DMS114 treated with DMSO at 0.1 percent for 48 hours (cell line): ENCODE measurements at regions not wholly inside any gene's neighbourhood (a gene's known extent, or its start where the extent isn't known, plus 50 kb on each side); places are given as distances from the start of the nearest gene placed in this dataset.

ENCODE experiments used
- DNase-seq: peaks from one replicate; lab custom pipeline; 2025; ENCODE audit not compliant: unreplicated experiment; lab: John Stamatoyannopoulos, UW

DNA sequence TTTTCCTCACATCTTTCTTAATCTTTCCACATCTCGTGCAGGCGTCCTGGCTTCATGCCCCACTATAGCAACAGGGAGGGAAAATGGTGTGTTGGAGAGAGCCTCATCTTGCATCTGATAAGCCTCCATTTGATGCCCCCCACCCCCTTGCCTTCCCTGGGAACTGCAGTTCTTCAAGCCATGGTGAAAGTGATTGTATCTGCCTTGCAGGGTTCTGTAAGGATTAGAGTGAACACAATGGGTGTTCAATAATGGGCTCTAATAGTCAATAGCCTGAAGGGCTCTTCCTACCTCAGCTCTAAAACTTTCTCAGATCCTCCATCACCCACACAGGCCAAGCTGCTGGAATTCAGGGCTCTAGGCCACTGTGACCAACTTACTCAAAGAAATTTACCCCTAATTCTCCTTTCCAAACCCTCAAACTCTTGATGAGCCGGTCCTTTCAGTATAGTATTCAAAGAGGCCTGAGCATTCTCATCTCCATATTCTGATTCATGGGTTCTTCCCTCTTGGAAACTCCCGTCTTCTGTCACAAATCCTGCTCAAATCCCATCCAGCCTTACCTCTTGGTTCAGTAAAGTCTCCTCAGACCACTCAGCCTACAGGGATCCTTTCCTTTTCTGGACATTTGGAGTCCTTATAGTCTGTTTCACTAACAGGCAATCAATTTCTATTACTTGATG is 128.3 kb upstream of the TRIM2 start:
- no peak for DNase-seq

DNA sequence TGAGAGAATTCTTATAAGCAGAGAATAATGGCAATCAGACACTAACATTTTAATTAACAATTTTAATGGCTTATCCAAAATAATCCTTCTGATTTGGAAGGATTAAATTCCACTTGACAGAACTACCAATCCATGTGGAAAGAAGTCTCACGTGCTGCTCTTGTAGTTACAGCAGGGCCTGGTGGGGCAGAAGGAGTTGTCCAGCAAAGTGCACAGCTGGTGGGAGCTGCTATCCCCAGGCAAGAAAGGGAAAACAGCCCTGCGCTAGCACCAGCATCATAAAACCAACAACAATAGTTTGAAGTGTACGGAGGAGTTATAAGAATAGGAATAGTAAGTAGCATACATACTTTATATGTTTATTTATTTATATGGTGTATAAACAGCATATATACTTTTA is 127.4 kb upstream of the TRIM2 start:
- DNase-seq: no peak

DNA sequence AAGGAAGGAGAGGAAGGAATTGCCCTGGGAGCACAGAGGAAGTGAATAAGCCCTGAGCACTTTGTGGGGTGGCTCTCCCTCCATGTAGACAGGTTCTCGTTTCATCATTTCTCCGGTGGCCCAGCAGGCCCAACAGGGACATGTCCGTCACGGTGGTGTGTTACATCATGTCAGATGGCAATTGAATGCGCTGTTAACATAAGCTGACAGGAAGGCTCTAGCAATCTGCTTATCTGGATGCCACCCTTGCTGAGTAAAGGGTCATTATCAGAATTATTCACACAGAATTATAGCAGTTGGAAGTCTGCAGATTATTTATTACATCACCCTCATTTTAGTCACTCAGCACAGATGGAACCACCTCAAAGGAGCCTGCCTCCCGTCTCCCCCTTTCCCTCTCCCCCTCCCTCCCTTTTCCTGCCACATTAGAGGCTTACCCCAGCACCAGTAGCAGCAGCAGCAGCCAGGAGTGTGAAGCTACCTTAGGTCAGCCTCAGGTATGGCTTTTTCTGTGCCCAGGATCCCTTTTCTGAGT is 124.3 kb upstream of the TRIM2 start:
- DNase-seq: no peak

DNA sequence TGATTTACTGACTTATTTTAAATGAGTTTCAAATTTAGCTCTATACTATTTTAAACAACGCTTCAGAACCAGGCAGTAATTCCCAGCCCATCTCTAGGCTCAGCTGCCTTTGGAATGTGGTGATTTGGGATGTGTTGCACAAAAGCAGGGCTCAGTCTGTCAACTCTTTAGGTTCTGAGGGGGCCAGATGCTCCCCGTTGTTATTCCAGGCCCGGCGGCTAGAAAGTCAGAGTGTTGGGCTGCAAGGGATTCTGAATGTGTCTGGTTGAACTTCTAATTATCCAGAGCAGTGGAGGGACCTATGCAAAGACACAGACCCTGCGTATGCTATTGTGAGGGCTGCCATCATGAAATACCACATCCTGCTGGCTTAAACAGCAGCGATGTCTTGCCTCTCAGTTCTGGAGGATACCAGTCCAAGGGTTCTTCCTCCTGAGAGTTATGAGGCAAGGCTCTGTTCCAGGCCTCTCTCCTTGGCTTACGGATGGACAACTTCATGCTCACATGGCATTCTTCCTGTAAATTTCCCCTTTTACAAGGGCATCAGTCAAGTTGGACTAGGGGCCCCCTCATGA is 123.2 kb upstream of the TRIM2 start:
- DNase-seq: no peak

DNA sequence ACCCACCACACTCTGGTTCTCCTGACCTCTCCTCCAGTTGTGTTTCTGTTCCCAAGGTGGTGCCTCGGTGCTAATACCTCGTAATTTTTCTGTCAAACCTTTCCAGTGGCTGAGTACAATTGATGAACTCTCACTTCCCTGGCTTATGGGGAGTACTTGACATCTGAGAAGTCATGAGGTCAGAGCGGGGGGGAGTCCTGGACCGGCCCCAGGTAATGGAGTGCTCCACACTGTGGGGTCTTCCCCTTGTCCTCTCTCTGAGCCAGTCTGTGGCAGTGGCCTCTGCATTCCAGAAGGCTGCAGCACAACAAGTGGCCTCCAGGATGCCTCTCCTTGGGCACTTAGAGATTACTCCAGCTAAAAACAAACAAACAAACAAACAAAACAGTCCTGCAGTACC is 122.5 kb upstream of the TRIM2 start:
- no peak for DNase-seq

DNA sequence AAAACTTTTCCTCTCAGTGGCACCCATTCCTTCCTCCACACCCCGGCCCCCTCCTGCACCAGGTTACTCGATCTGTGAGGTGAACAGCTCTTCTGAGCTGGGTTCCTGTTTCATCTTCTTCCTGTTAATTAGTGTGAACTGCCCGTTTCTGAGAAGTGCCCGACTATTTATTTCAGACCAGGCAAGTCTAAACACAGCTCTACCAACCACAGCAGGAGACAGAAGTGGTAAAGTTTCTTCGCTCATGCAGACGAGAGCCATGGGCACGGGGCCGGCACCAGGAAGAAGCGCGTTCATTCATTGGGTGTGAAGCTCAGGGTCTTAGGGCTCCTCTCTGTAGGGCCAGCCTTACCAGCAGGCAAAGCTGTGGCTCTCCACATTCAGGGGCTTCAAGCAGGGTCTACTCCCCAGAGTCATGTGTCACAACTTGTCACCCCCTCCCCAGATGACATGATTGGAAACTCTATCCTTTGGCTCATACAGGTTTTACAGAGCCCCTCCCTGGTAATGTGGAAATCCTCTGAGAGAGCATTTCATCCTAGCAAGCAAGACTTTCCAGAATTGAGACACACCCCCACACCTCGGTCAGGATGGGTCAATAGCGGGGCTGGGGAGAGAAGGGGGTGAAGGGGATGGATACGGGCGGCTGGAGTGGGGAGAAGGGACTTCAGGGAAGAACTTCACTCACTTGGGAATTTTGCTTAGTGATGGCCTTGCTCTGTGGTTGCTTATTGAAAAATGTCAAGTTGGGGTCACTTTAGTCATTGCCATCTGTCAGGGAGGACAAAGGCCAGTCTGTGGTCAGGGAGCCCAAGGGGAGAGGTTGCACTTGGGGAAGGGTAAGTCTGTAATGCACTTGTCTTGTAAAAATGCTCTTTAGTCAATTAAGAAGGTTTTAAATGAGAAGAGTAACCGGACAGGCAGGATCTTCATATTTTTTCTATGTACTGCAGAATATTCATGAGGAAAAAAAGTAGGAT is 121.6 kb upstream of the TRIM2 start:
- no peak for DNase-seq

DNA sequence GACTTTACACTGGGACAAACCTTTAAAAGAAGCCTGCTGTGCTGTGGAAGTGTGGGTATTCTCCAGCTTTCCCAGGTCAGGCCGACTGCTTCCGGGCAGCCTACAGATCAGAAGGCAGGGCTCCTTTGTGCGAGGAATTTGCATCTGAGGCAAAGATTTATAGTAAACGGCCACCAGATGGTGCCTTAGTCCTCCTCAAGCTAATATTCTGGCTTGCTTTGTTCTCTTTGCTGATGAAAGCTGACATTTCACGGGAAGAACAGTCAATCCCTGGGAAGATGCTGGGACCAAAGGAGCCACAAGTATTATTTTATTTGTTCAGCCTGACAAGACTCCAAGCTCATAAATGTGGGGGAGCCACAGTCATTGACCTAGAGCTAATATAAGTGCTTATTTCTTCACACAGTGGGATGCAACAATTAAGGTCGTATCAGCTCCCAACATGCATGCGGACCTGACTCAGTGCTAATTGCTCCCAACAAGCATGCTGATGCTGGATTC is 120.7 kb upstream of the TRIM2 start:
- peak; percentile 67 for DNase-seq

DNA sequence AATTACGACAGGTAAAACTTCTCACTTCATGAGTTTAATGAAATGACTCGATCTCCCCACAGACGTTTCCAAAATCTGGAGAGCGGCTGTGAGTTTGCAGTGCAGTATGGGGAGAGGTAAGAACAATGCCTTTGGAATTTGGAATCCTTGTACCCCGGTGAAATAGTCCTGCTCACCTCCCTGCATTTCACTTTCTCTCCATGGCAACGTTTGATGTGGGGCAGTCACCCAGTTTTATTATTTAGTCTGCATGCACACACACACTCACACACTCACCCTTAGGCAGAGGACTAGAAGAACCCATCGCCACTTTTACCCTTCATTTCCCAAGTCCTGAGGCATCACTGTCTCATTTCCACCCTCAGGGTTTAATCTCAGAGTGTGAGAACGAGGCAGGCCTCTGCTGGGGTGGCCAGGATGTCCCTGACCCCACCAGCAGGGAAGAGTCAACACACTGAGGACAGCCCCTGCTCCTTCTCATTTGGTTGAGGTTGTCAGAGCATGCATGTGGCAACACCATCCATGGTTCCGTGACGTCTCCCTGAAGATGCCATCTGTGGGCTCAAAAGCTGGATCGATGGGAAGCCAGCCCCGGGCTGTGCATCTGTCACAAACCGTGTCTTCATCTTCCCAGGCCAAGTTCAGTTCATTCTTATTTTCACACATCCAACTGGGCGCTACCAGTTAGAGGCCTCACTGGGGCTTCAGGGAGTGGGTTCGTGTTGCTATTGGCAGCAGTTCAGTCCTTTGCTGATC is 119.8 kb upstream of the TRIM2 start:
- no peak for DNase-seq

DNA sequence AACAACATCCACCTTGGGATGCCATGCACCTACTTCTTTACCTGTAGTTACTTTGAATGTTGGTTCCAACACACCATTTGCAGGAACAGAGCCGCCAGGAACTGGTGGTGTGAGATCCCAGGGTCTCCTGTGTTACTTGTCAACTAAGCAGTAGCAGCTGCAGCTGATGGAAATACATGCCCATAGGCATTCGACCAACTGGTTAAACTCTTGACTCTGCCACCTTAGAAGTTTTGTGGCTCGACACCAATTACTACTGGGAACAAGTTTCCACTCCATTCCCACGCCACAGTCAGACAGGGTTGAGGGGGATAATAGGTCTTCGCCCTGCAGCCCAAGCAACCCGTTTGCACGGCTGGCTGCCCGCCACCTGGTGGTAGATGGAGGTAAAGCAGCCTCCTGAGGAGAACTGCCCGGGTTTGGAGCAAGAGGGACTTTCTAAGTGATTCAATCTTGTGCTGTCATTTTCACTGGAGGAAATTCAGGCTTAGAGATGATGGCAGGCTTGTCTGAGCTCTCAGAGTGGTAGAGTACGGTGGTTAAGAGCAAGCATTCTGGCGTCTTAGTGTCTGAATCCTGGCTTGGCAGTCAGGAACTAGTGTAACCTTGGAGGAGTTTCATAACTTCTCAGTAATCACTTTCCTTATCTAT is 119.1 kb upstream of the TRIM2 start:
- DNase-seq: peak; percentile 7

DNA sequence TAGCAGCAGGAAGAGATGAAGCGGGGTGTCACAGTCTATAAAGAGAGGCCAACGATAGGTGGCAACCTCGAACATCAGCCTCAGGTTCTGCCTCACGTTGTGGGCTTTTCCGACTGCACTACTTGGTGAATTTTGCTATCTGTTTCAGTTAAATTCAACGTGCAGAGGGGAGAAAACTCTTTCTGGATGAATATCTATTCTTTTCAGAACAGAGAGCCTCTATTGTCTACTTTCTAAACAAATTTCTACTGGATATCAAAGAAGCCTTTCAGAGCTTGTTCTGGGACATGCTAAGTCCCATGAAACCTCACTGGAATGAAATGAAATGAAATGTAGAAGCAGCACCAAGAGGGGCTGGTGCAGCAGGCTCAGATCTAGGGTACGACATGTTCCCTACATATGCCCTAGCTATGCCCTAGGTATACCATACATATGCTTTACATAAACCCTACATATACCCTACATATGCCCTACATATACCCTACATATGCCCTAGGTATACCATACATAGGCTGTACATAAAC is 116.5 kb upstream of the TRIM2 start:
- no peak for DNase-seq

DNA sequence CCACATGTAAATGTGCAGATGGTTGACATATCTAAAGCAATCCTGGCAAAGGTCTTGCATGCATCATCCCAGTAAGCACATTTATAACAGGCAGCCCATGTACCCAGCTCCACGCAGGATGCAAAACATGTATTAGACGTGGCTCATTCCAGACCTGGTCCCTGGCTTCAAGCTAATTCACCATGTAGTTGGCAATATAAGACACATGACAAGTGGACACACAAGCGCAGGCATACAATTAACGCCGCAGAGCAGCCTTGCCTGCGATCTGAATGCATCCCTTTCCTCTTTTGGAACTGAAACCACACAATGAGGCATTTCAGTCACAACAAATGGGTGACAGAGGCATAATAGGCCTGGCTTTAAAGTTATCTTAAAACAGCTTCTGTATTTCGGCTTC is 114.5 kb upstream of the TRIM2 start:
- no peak for DNase-seq

DNA sequence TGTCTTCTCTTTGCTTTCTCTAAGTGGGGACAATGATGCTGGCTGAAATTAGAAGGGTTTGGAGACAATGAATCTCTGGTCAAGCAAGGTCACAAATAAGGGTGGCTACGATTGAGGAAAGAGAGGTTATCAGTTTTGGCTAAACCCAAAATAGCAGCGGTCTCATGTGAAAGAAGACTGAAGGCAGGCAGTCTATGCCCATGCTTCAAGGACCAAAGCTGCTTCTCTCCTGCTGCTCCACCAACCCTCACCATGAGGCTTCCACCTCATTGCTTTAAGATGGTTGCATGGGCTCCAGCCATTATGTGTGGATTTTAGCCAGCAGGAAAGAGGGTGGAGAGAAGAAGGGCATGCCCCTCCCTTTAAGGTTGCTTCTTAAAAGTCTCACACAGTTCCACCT is 114.1 kb upstream of the TRIM2 start:
- DNase-seq: no peak

DNA sequence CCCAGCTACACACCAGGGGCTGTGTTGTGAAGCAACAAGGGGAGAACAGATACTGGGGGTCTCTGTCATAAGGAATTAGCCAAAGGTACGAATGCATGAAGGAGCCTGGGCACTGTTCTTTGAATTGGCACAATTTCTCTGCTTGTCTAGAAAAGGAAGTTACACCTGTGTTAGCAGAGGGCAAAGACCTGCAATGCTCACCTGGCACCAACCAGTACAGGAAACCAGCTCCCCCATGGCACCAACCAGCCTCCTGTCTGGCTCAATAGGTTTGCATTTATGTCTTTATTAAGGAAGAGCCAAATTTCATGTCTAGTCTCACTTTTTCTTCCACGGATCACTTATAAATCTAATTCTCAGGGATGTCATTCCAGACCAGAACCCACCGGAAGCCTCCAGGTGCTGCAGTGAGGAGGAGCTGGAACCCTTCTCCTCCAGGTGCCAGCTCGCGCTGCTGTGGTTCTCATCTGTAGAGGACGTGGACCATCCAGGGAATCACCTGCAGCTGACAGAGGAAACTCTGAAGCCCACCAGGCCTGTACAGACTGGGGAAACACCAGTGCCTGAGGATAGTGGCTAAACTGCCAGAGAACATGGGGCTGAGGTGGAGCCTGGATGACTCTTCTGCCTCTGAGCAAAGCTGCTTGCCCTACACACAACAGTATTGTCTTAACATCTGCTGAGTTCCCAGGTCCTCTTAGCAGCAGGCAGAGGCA is 113.4 kb upstream of the TRIM2 start:
- DNase-seq: no peak

DNA sequence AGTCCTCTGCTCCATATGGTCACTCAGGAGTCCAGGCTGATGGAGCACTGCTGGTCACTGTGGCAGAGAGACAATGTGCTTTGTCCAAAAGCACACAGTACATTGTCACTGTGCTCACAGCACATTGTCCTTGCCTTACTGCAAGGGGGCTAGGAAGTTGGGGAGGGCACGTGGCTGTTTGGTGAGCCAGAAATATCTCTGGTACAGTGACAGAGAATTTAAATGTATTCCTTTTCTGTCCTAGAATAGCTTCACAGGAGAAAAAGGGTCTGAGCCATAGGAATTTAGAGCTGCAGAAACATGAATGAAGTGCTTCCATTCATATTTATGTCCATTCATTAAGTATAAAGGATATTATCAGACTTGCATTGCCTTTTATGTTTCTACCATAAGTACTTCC is 110.8 kb upstream of the TRIM2 start:
- no peak for DNase-seq

DNA sequence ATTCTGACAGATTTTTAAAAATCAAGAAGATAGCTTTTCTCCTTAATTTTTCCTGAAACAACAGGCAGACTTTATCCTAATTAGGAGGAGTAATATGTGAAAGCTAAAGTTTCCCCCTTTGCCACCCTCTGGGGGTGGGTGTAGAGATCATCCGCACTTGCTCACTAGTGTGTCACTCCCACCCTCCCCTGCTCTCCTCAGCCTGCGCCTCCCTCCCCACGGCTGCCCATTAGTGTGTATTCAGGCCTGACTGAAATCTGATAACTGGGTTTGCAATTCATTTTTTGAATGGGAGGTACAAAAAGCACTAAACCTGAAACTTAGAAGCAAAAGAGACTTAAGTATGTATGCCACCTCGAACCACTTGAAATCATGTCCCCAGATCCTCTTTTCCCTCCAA is 110.4 kb upstream of the TRIM2 start:
- no peak for DNase-seq

DNA sequence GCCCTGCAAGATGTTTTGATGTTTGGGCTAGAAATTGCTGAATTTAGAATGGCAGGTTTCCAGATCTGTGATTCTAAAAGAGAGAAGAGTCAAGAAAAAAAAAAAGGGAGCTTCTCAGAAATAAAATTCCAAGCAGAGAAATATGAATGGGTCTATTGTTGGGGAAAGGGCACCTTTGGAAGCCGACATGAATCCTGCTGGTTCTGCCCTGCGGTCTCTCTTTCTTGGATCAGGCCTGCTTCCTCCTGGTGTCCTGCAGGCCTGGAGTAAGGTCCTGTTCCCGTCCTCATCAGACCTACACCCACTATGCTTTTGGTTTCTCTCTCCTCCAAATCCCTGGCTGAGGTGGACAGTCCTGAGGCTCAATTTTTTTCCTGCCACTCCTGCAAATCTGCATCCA is 109.8 kb upstream of the TRIM2 start:
- no peak for DNase-seq

DNA sequence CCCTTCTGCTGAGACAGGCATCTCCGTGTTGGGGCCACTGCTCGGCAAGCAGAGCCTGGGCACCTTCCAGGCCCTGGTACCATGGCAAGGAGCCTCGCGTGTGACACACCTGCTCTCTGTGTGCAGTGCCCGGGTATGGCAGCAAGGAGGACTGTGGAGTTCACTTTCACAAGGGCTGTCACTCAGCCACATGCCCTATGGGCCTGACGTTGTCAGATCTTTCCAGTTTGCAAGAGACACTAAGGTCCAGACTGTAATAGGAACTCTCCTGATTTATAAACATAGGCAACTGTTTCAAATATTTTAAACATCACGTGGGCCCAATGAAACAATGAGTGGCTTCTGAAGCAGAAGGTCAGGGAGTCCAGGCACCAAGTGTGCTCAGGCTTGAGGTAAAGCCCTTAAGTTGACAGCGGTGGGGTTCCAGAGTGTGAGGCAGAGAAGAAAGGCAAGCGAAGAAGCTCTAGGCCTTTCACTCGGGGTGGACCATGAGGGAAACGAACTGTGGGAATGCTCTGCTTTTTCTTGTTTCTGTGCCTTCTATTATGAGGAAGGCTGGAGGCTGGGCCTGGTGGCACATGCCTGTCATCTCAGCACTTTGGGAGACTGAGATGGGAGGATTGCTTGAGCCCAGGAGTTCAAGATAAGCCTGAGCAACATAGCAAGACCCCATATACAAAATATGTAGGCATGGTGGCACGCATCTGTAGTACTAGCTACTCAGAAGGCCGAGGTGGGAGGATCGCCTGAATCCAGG is 108.6 kb upstream of the TRIM2 start:
- DNase-seq: no peak

DNA sequence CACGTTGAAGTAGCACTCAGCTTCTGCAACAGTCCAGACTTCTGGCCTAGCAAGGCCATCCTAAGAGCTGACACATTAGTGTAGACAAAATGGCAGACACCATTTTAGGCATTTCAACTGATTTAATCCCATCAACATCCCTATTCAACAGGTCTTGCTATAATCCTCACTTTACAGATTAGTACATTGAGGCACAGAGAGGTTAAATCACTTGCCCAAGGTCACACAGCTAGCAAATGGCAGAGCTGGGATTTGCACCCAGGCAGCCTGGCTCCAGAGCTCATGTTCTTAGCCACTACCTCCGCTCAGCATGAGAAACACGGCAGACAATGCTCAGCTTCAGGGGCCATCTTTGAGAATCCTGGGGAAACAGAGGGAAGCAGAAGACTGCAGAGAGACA is 107.9 kb upstream of the TRIM2 start:
- DNase-seq: no peak

DNA sequence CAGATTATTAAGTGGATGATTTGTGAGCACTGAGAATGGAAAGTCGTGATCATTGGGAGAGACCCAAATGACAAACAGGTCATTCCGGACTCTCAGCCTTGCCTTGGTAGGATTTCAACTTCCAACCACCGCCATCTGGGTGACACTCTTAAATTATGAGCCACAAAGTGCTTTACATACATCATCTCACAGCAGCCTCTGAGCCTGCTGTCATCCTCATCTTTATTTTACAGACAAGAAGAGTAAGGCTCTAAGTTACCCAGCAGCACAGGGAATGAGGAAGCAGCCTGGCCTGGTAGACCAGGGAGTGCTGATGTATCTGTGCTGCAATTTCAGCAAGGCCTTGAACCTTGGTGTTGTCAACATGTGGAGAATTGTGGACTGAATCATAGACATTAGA is 105.8 kb upstream of the TRIM2 start:
- no peak for DNase-seq
